ENCODE measurements at regions not wholly inside any gene's neighbourhood (a gene's known extent, or its start where the extent isn't known, plus 50 kb on each side); places are given as distances from the start of the nearest gene placed in this dataset.

- TF ChIP-seq ZNF830 (tag by site-specific recombination; IDR thresholded peaks at IDR 0.05; ENCODE audit: low read depth) (no peak), ZNF169 (tag by site-specific recombination; IDR thresholded peaks at IDR 0.05) (no peak), YY1 (tag by site-specific recombination; IDR thresholded peaks at IDR 0.05) (no peak), ZNF19 (tag by site-specific recombination; IDR thresholded peaks at IDR 0.05; ENCODE audit: low read depth) (no peak), ZNF274 (IDR thresholded peaks at IDR 0.05; ENCODE audit: low read length) (no peak), ZNF274 (tag by site-specific recombination; IDR thresholded peaks at IDR 0.05; ENCODE audit: borderline replicate concordance) (no peak), ZNF514 (tag by site-specific recombination; IDR thresholded peaks at IDR 0.05) (no peak), ZNF311 (tag by site-specific recombination; IDR thresholded peaks at IDR 0.05; ENCODE audit: borderline replicate concordance) (no peak), ZFP37 (tag by site-specific recombination; IDR thresholded peaks at IDR 0.05) (no peak)
- TF ChIP-seq, protein P1, sequence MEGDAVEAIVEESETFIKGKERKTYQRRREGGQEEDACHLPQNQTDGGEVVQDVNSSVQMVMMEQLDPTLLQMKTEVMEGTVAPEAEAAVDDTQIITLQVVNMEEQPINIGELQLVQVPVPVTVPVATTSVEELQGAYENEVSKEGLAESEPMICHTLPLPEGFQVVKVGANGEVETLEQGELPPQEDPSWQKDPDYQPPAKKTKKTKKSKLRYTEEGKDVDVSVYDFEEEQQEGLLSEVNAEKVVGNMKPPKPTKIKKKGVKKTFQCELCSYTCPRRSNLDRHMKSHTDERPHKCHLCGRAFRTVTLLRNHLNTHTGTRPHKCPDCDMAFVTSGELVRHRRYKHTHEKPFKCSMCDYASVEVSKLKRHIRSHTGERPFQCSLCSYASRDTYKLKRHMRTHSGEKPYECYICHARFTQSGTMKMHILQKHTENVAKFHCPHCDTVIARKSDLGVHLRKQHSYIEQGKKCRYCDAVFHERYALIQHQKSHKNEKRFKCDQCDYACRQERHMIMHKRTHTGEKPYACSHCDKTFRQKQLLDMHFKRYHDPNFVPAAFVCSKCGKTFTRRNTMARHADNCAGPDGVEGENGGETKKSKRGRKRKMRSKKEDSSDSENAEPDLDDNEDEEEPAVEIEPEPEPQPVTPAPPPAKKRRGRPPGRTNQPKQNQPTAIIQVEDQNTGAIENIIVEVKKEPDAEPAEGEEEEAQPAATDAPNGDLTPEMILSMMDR (tag by site-specific recombination; IDR thresholded peaks at IDR 0.05): no peak
- TF ChIP-seq, protein P2, sequence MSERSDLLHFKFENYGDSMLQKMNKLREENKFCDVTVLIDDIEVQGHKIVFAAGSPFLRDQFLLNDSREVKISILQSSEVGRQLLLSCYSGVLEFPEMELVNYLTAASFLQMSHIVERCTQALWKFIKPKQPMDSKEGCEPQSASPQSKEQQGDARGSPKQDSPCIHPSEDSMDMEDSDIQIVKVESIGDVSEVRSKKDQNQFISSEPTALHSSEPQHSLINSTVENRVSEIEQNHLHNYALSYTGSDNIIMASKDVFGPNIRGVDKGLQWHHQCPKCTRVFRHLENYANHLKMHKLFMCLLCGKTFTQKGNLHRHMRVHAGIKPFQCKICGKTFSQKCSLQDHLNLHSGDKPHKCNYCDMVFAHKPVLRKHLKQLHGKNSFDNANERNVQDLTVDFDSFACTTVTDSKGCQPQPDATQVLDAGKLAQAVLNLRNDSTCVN (tag by site-specific recombination; optimal IDR thresholded peaks at IDR 0.05): no peak
Observed at GRCh38 chr5:173793648-173794548, 94.3 kb upstream of the CPEB4 start.

Data from HEK293 (cell line).